Sigmoid colon (tissue), 4 donors: ENCODE measurements at regions not wholly inside any gene's neighbourhood (a gene's known extent, or its start where the extent isn't known, plus 50 kb on each side); places are given as distances from the start of the nearest gene placed in this dataset.

Experiments
- CTCF ChIP-seq, 4 experiments: fragments of 450-650 bp in 3 of 4; fragments of 200-600 bp in 1 of 4; IDR thresholded peaks; one replicate each; pipeline ENCODE4 v1.5.1; 2016 to 2019; ENCODE audit warnings: antibody characterized with exemption in 4 of 4, mild to moderate bottlenecking in 3 of 4, moderate library complexity in 2 of 4
- EP300 ChIP-seq, 4 donors: sonication (generic); formaldehyde crosslinking; IDR thresholded peaks; one replicate each; pipeline ENCODE4 v1.6.1; 2017; ENCODE audit warnings: antibody characterized with exemption in 4 of 4
- POLR2A ChIP-seq, 2 donors: fragments of 450-650 bp; IDR thresholded peaks; one replicate each; pipeline ENCODE4 v1.6.1; 2016; ENCODE audit warnings: antibody characterized with exemption in 2 of 2, mild to moderate bottlenecking in 2 of 2, moderate library complexity in 2 of 2
- POLR2AphosphoS5 ChIP-seq, 4 donors: sonication (generic); formaldehyde crosslinking; IDR thresholded peaks; one replicate each; pipeline ENCODE4 v1.6.1; 2017; ENCODE audit warnings: antibody characterized with exemption in 4 of 4

- TF ChIP-seq EP300 (IDR thresholded peaks at IDR 0.05): peak in 3 of 4 donors; percentile 67 to 89 (median 85)
- TF ChIP-seq CTCF (IDR thresholded peaks at IDR 0.05): no peak
- TF ChIP-seq POLR2A (IDR thresholded peaks at IDR 0.05): no peak
- peak in 2 of 4 donors; percentile 57 to 62 for TF ChIP-seq POLR2AphosphoS5 (IDR thresholded peaks at IDR 0.05)
These were observed 327.7 kb downstream of the PIK3R1 start for GRCh38 chr5:68543212-68543611.
